K562 (cell line): ENCODE measurements at regions not wholly inside any gene's neighbourhood (a gene's known extent, or its start where the extent isn't known, plus 50 kb on each side); places are given as distances from the start of the nearest gene placed in this dataset.

Experiments used
- ATAC-seq: fragments of 200-7000 bp; cut with Tn5 transposase; 3 replicates; pipeline ENCODE4 v1.9.1; 2020; ENCODE audit warnings: moderate library complexity
- BruUV-seq: library from RNA; stranded (reverse); fragments of 400-500 nt; replicated peaks from 2 replicates; lab custom pipeline; 2021; lab: Mats Ljungman, UMichigan
- CTCF ChIA-PET: fragments of 300-600 bp; formaldehyde crosslinking; extraction: SDS; loops from one replicate; lab custom pipeline; 2021; ENCODE audit warnings: low intra/inter-chr PET ratio; lab: Yijun Ruan, JAX
- POLR2A ChIA-PET: fragments of 300-600, 350-650 bp; sonication (Branson Sonifier 250); formaldehyde crosslinking; extraction: SDS; loops from one replicate; lab custom pipeline; 2021; ENCODE audit warnings: antibody characterized with exemption, inconsistent platforms; lab: Yijun Ruan, JAX
- DNase-seq, 4 experiments: peaks; one replicate each; pipeline versions ENCODE4 v3.0.0 to v3.0.0-alpha.2; 2011 to 2018; ENCODE audit warnings: low spot score in 3 of 4, mixed read lengths in 3 of 4; ENCODE audit errors: extremely low read depth in 1 of 4
- FAIRE-seq: peaks from 2 replicates; lab custom pipeline; 2011; peaks lifted over from hg19 to GRCh38; lab: Jason Lieb, UNC
- H2AFZ ChIP-seq: 2 replicates; pipeline ENCODE4 v1.6.0; 2011; ENCODE audit warnings: low read depth, low read length, control low read depth, inconsistent platforms
- H3K27ac ChIP-seq: fragments of 200-600 bp; 3 replicates; pipeline ENCODE4 v1.8.0; 2011; ENCODE audit warnings: low read depth, mild to moderate bottlenecking, control low read depth, inconsistent platforms, low read length, moderate library complexity, mixed read lengths; ENCODE audit errors: extremely low read depth
- H3K27me3 ChIP-seq, 2 experiments: fragments of 300-600 bp in 1 of 2; 2 replicates in 1 of 2; 3 replicates in 1 of 2; pipeline versions ENCODE4 v1.6.0 to v1.8.0; 2011; ENCODE audit warnings: inconsistent platforms in 2 of 2, low read length in 2 of 2, mild to moderate bottlenecking in 1 of 2, mixed read lengths in 1 of 2, moderate library complexity in 1 of 2; ENCODE audit not compliant: control insufficient read depth in 2 of 2, insufficient read depth in 2 of 2
- H3K36me3 ChIP-seq: fragments of 300-600 bp; 3 replicates; pipeline ENCODE4 v1.8.0; 2011; ENCODE audit warnings: mild to moderate bottlenecking, low read length, inconsistent platforms; ENCODE audit not compliant: control insufficient read depth, insufficient read depth
- H3K4me1 ChIP-seq, 2 experiments: fragments of 200-600 bp in 1 of 2; replicated peaks in 1 of 2; 2 replicates in 1 of 2; 3 replicates in 1 of 2; pipeline versions ENCODE4 v1.5.1 to v1.8.0; 2011; ENCODE audit warnings: inconsistent platforms in 2 of 2, low read length in 2 of 2, mild to moderate bottlenecking in 1 of 2, mixed read lengths in 1 of 2, moderate library complexity in 1 of 2; ENCODE audit not compliant: control insufficient read depth in 2 of 2, insufficient read depth in 2 of 2
- H3K4me2 ChIP-seq: 2 replicates; pipeline ENCODE4 v1.6.1; 2011; ENCODE audit warnings: low read length, control low read depth, inconsistent platforms, mixed read lengths; ENCODE audit not compliant: insufficient read depth
- H3K4me3 ChIP-seq: fragments of 200-600 bp; sonication (generic), shearing (Covaris generic); 2 replicates; pipeline ENCODE4 v1.5.1; 2016; ENCODE audit warnings: control low read depth, inconsistent platforms
- H3K79me2 ChIP-seq: fragments of 200-600 bp; 3 replicates; pipeline ENCODE4 v1.8.0; 2011; ENCODE audit warnings: low read length, inconsistent platforms; ENCODE audit not compliant: control insufficient read depth, insufficient read depth
- H3K9ac ChIP-seq, 2 experiments: 2 replicates each; pipeline versions ENCODE4 v1.6.0 to v1.6.1; 2011; ENCODE audit warnings: low read depth in 2 of 2, low read length in 2 of 2, control low read depth in 1 of 2, inconsistent platforms in 1 of 2, mild to moderate bottlenecking in 1 of 2, mixed read lengths in 1 of 2; ENCODE audit not compliant: insufficient read depth in 1 of 2
- H3K9me1 ChIP-seq: one replicate; pipeline ENCODE4 v1.6.0; 2011; ENCODE audit warnings: inconsistent platforms, mild to moderate bottlenecking, low read length, moderate library complexity; ENCODE audit not compliant: control insufficient read depth, insufficient read depth
- H3K9me3 ChIP-seq: replicated peaks from 2 replicates; pipeline ENCODE4 v1.5.1; 2011; ENCODE audit warnings: low read depth, low read length, inconsistent platforms; ENCODE audit not compliant: control insufficient read depth, insufficient read depth
- H4K20me1 ChIP-seq: replicated peaks from 2 replicates; pipeline ENCODE4 v1.6.1; 2011; ENCODE audit warnings: low read length, inconsistent platforms, mixed read lengths; ENCODE audit not compliant: control insufficient read depth, insufficient read depth
- AFF1 ChIP-seq, 2 experiments: fragments of 450-650 bp; IDR thresholded peaks; 2 replicates each; pipeline ENCODE4 v1.6.1; 2018; ENCODE audit warnings: mild to moderate bottlenecking in 2 of 2, low read depth in 1 of 2; ENCODE audit not compliant: partially characterized antibody in 2 of 2
- FOXK2 ChIP-seq, 2 experiments: fragments of 450-650 bp; IDR thresholded peaks in 1 of 2; conservative IDR thresholded peaks in 1 of 2; 2 replicates each; pipeline ENCODE4 v1.6.1; 2016; ENCODE audit warnings: low read depth in 2 of 2, mild to moderate bottlenecking in 1 of 2
- GTF2F1 ChIP-seq: IDR thresholded peaks from 2 replicates; pipeline ENCODE4 v1.6.1; 2011; ENCODE audit warnings: low read depth, low read length, improper control_type of control experiment
- GTF3C2 ChIP-seq: IDR thresholded peaks from 3 replicates; pipeline ENCODE4 v1.6.1; 2011; ENCODE audit warnings: borderline replicate concordance, mild to moderate bottlenecking, moderate library complexity; ENCODE audit not compliant: insufficient read length; ENCODE audit errors: extremely low read depth
- ID3 ChIP-seq, 2 experiments: fragments of 250-450 bp in 1 of 2; fragments of 450-650 bp in 1 of 2; sonication (Bioruptor Pico) in 1 of 2; IDR thresholded peaks; 2 replicates each; pipeline versions ENCODE4 v1.6.1 to v1.8.0; 2016 to 2021; ENCODE audit warnings: mild to moderate bottlenecking in 2 of 2, moderate library complexity in 2 of 2, missing compliant biosample characterization in 1 of 2, missing genetic modification characterization in 1 of 2
- MBD2 ChIP-seq: sonication (generic); IDR thresholded peaks from 2 replicates; pipeline ENCODE4 v1.6.1; 2016; ENCODE audit warnings: low read depth, borderline replicate concordance
- RFX1 ChIP-seq: fragments of 450-650 bp; IDR thresholded peaks from 2 replicates; pipeline ENCODE4 v1.6.1; 2016; ENCODE audit warnings: mild to moderate bottlenecking, moderate library complexity
- THRB ChIP-seq: fragments of 450-650 bp; formaldehyde crosslinking; conservative IDR thresholded peaks from 2 replicates; pipeline ENCODE4 v1.4.0; 2022; ENCODE audit warnings: mild to moderate bottlenecking, missing genetic modification characterization
- ZNF316 ChIP-seq: fragments of 450-650 bp; IDR thresholded peaks from 2 replicates; pipeline ENCODE4 v1.6.1; 2016
- WGBS: fragments of 100-300 bp; shearing (Covaris generic); methylation state at CpG from one replicate; pipeline ENCODE4 v1.1.6; 2016; ENCODE audit warnings: low coverage, mixed read lengths; ENCODE audit not compliant: insufficient coverage; ENCODE audit errors: missing lambda C conversion rate; 5-methylcytosine and 5-hydroxymethylcytosine counted together
- in situ Hi-C: fragments of 300-500 bp; cut with MboI; formaldehyde crosslinking; loops from 4 replicates; pipeline ENCODE4 v1.15.0; 2018; ENCODE audit warnings: inconsistent platforms, mixed read lengths
- intact Hi-C: fragments of 100-400 bp; cut with micrococcal nuclease; formaldehyde crosslinking; loops from 2 replicates; pipeline ENCODE4 v1.14.2; 2022

- H3K36me3 ChIP-seq = no peaks in the 10 kb centered on the region
- no peak for ATAC-seq
- FAIRE-seq = no peak
- intact Hi-C loops (no loop called here), in situ Hi-C loops (no loop called here)
- H3K4me2 ChIP-seq = no peak overlapping the region
- H3K27ac ChIP-seq = no peak overlapping the region
- H3K9ac ChIP-seq = no peak overlapping the region
- POLR2A ChIA-PET = no interaction called here
- BruUV-seq = no TSS peak
- H3K9me3 ChIP-seq = no peaks in the 10 kb centered on the region
- CTCF ChIA-PET = no interaction called here
- H3K4me1 ChIP-seq = no peaks in the 10 kb centered on the region
- H4K20me1 ChIP-seq = no peaks in the 10 kb centered on the region
- no peak overlapping the region for H2AFZ ChIP-seq
- no peaks in the 10 kb centered on the region for H3K9me1 ChIP-seq
- no peak for DNase-seq
- no peak overlapping the region for H3K4me3 ChIP-seq
- H3K79me2 ChIP-seq = no peaks in the 10 kb centered on the region
- H3K27me3 ChIP-seq = no peaks in the 10 kb centered on the region
- 0% methylated on average over 3 of the region's 3 CpGs for WGBS
- no peak for TF ChIP-seq ZNF316
- no peak for TF ChIP-seq GTF3C2
- no peak for TF ChIP-seq AFF1 (IDR thresholded peaks at IDR 0.05; ENCODE audit: low read depth in 1 of 2, partially characterized antibody in 2 of 2)
- no peak for TF ChIP-seq ID3 (CRISPR knock-in tag; IDR thresholded peaks at IDR 0.05)
- TF ChIP-seq ID3 (tag; IDR thresholded peaks at IDR 0.05) = no peak
- no peak for TF ChIP-seq FOXK2 (conservative IDR thresholded peaks at IDR 0.05 in 1 of 2, IDR thresholded peaks at IDR 0.05 in 1 of 2; ENCODE audit: low read depth in 2 of 2)
- no peak for TF ChIP-seq RFX1
- no peak for TF ChIP-seq MBD2
- TF ChIP-seq GTF2F1 = no peak
- no peak for TF ChIP-seq THRB (CRISPR knock-in tag)
These were observed 253.2 kb downstream of the ANKRD50 start for GRCh38 chr4:124459196-124459940.
